Keratinocyte (primary cell): ENCODE measurements at regions not wholly inside any gene's neighbourhood (a gene's known extent, or its start where the extent isn't known, plus 50 kb on each side); places are given as distances from the start of the nearest gene placed in this dataset.
A peak's percentile ranks its signal among the peaks of the same experiment; 100 is the strongest.

Experiments
- DNase-seq: peaks from one replicate; pipeline ENCODE4 v3.0.0-alpha.2; 2011; ENCODE audit warnings: low read depth, missing footprints, low spot score
- FAIRE-seq: peaks from 2 replicates; lab custom pipeline; 2011; peaks lifted over from hg19 to GRCh38; lab: Jason Lieb, UNC
- H2AFZ ChIP-seq: 2 replicates; pipeline ENCODE4 v1.6.0; 2012; ENCODE audit warnings: low read length, control low read depth, inconsistent platforms; ENCODE audit not compliant: control insufficient read depth
- H3K27ac ChIP-seq: 2 replicates; pipeline ENCODE4 v1.5.1; 2011; ENCODE audit warnings: low read length; ENCODE audit not compliant: control insufficient read depth, insufficient read depth
- H3K27me3 ChIP-seq: 3 replicates; pipeline ENCODE4 v1.6.0; 2011; ENCODE audit warnings: low read length; ENCODE audit not compliant: control insufficient read depth, insufficient read depth; ENCODE audit errors: extremely low read depth
- H3K36me3 ChIP-seq, 2 experiments: 2 replicates in 1 of 2; 3 replicates in 1 of 2; pipeline ENCODE4 v1.5.1; 2011; ENCODE audit warnings: low read length in 2 of 2, mild to moderate bottlenecking in 1 of 2; ENCODE audit not compliant: control insufficient read depth in 2 of 2, insufficient read depth in 2 of 2; ENCODE audit errors: extremely low read depth in 1 of 2
- H3K4me1 ChIP-seq: 3 replicates; pipeline ENCODE4 v1.5.1; 2011; ENCODE audit warnings: low read length; ENCODE audit not compliant: control insufficient read depth, insufficient read depth; ENCODE audit errors: extremely low read depth
- H3K4me2 ChIP-seq: 3 replicates; pipeline ENCODE4 v1.6.0; 2011; ENCODE audit warnings: low read depth, low read length; ENCODE audit not compliant: control insufficient read depth, insufficient read depth; ENCODE audit errors: extremely low read depth
- H3K4me3 ChIP-seq, 3 experiments: fragments of 200-600 bp in 1 of 3; sonication (generic) in 1 of 3; 2 replicates in 2 of 3; 3 replicates in 1 of 3; pipeline ENCODE4 v1.5.1; 2011 to 2016; ENCODE audit warnings: low read length in 3 of 3, mild to moderate bottlenecking in 3 of 3, control low read depth in 2 of 3, inconsistent platforms in 1 of 3, low read depth in 1 of 3, mixed read lengths in 1 of 3, mixed run types in 1 of 3, moderate library complexity in 1 of 3; ENCODE audit not compliant: control insufficient read depth in 2 of 3, insufficient read depth in 2 of 3; ENCODE audit errors: extremely low read depth in 1 of 3
- H3K79me2 ChIP-seq: 2 replicates; pipeline ENCODE4 v1.6.0; 2012; ENCODE audit warnings: low read length; ENCODE audit not compliant: control insufficient read depth, insufficient read depth
- H3K9ac ChIP-seq: 3 replicates; pipeline ENCODE4 v1.6.0; 2011; ENCODE audit warnings: low read length; ENCODE audit not compliant: control insufficient read depth, insufficient read depth; ENCODE audit errors: extremely low read depth
- H3K9me1 ChIP-seq: 3 replicates; pipeline ENCODE4 v1.6.0; 2011; ENCODE audit warnings: low read length; ENCODE audit not compliant: control insufficient read depth, insufficient read depth; ENCODE audit errors: extremely low read depth
- H3K9me3 ChIP-seq: 2 replicates; pipeline ENCODE4 v1.5.1; 2012; ENCODE audit warnings: low read depth, low read length; ENCODE audit not compliant: control insufficient read depth
- H4K20me1 ChIP-seq: 3 replicates; pipeline ENCODE4 v1.6.0; 2011; ENCODE audit warnings: low read length; ENCODE audit not compliant: control insufficient read depth, insufficient read depth; ENCODE audit errors: extremely low read depth
- CTCF ChIP-seq, 3 experiments: IDR thresholded peaks in 1 of 3; conservative IDR thresholded peaks in 1 of 3; optimal IDR thresholded peaks in 1 of 3; 2 replicates in 2 of 3; 3 replicates in 1 of 3; pipeline versions ENCODE3 to v1.5.1; 2011; ENCODE audit warnings: low read length in 3 of 3, mild to moderate bottlenecking in 3 of 3, moderate library complexity in 2 of 3, control low read depth in 1 of 3, inconsistent platforms in 1 of 3; ENCODE audit not compliant: insufficient read depth in 2 of 3; ENCODE audit errors: extremely low read depth in 1 of 3
- EZH2 ChIP-seq: IDR thresholded peaks from one replicate; pipeline ENCODE4 v1.6.1; 2012; ENCODE audit warnings: inconsistent platforms, mild to moderate bottlenecking, low read length, moderate library complexity
- dilution Hi-C: fragments of 300-500 bp; cut with MboI; formaldehyde crosslinking; loops from one replicate; pipeline ENCODE4 v1.7.0; 2020; ENCODE audit warnings: low sequenced_read_pairs; ENCODE audit not compliant: extremely low pct_ligation_motif_present

- dilution Hi-C loops, result no loop called here
- no peak overlapping the region for H2AFZ ChIP-seq
Observed at GRCh38 chr9:78856144-78856543, 559.2 kb downstream of the PSAT1 start.

GRCh38 chr9:78856781-78857180 lies 559.9 kb downstream of the PSAT1 start:
- no peak for FAIRE-seq

More at GRCh38 chr9:78856144-78856543, 559.2 kb downstream of the PSAT1 start:
- Histone ChIP-seq H3K4me2 (peak overlapping the region; percentile 52), H3K79me2 (no peaks in the 10 kb centered on the region), H4K20me1 (no peaks in the 10 kb centered on the region), H3K27ac (no peak overlapping the region), H3K9me1 (no peaks in the 10 kb centered on the region), H3K4me3 (no peak overlapping the region), H3K27me3 (no peaks in the 10 kb centered on the region), H3K9me3 (no peaks in the 10 kb centered on the region), H3K4me1 (peaks cover 25% of the 10 kb centered on the region), H3K36me3 (no peaks in the 10 kb centered on the region), H3K9ac (no peak overlapping the region)
- TF ChIP-seq CTCF (optimal IDR thresholded peaks at IDR 0.05 in 1 of 3, IDR thresholded peaks at IDR 0.05 in 1 of 3, conservative IDR thresholded peaks at IDR 0.05 in 1 of 3; ENCODE audit: extremely low read depth in 1 of 3, insufficient read depth in 2 of 3, low read length in 3 of 3) (no peak), EZH2 (no peak)
- FAIRE-seq (peak; percentile 78), DNase-seq (peak; percentile 35)

More at GRCh38 chr9:78856781-78857180, 559.9 kb downstream of the PSAT1 start:
- no peak for DNase-seq
- TF ChIP-seq CTCF (optimal IDR thresholded peaks at IDR 0.05 in 1 of 3, IDR thresholded peaks at IDR 0.05 in 1 of 3, conservative IDR thresholded peaks at IDR 0.05 in 1 of 3; ENCODE audit: extremely low read depth in 1 of 3, insufficient read depth in 2 of 3, low read length in 3 of 3), result no peak
- TF ChIP-seq EZH2, result no peak
- Histone ChIP-seq H3K9me3 (no peaks in the 10 kb centered on the region), H3K79me2 (no peaks in the 10 kb centered on the region), H3K4me3 (no peak overlapping the region), H3K9ac (no peak overlapping the region), H3K4me1 (peaks cover 25% of the 10 kb centered on the region), H3K27ac (peak overlapping the region; percentile 16), H2AFZ (peak overlapping the region; percentile 71), H3K4me2 (peak overlapping the region; percentile 52), H3K27me3 (no peaks in the 10 kb centered on the region), H3K36me3 (no peaks in the 10 kb centered on the region), H3K9me1 (no peaks in the 10 kb centered on the region), H4K20me1 (no peaks in the 10 kb centered on the region)
- dilution Hi-C loops, result no loop called here
